ENCODE measurements at regions not wholly inside any gene's neighbourhood (a gene's known extent, or its start where the extent isn't known, plus 50 kb on each side); places are given as distances from the start of the nearest gene placed in this dataset.

DNA sequence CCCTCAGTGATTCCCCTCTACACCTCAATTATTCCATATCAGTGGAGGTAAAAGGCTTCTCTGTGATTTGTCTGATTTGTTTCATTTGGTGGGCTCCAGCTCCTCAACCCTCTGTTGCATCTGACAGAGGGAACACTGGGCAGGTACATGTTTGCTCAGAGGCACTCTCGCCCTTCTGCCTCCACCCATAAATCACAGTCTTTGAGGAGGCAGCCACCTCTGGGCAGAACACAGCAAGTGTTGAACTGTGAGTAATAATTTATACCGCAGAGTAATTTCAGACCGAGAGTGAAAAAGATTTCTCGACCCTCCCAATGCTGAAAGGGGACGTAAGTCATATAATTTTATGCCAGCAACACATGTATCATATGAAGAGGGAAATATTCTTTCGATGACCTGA lies 330.1 kb upstream of the PBX1 start:
- TF ChIP-seq, protein P1, sequence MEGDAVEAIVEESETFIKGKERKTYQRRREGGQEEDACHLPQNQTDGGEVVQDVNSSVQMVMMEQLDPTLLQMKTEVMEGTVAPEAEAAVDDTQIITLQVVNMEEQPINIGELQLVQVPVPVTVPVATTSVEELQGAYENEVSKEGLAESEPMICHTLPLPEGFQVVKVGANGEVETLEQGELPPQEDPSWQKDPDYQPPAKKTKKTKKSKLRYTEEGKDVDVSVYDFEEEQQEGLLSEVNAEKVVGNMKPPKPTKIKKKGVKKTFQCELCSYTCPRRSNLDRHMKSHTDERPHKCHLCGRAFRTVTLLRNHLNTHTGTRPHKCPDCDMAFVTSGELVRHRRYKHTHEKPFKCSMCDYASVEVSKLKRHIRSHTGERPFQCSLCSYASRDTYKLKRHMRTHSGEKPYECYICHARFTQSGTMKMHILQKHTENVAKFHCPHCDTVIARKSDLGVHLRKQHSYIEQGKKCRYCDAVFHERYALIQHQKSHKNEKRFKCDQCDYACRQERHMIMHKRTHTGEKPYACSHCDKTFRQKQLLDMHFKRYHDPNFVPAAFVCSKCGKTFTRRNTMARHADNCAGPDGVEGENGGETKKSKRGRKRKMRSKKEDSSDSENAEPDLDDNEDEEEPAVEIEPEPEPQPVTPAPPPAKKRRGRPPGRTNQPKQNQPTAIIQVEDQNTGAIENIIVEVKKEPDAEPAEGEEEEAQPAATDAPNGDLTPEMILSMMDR (IDR thresholded peaks at IDR 0.05 in 4 of 5, conservative IDR thresholded peaks at IDR 0.05 in 1 of 5), result no peak
- no peak for TF ChIP-seq POLR2A (IDR thresholded peaks at IDR 0.05)

Measured in gastrocnemius medialis (tissue), 4 donors.